HT-29 (cell line): ENCODE measurements at regions not wholly inside any gene's neighbourhood (a gene's known extent, or its start where the extent isn't known, plus 50 kb on each side); places are given as distances from the start of the nearest gene placed in this dataset. TPM values are rescaled to one million over a fixed set of nuclear protein-coding genes. Genes with fewer than 3 reads are reported as not detected.

Source experiments
- DNase-seq: peaks from one replicate; pipeline ENCODE4 v3.0.0-alpha.2; 2015; ENCODE audit warnings: low spot score
- small RNA-seq: library from RNA; depleted of rRNA; stranded (forward); fragments of <200 nt; gene quantifications from one replicate; pipeline ENCODE3, GENCODE V24; 2014

DNA sequence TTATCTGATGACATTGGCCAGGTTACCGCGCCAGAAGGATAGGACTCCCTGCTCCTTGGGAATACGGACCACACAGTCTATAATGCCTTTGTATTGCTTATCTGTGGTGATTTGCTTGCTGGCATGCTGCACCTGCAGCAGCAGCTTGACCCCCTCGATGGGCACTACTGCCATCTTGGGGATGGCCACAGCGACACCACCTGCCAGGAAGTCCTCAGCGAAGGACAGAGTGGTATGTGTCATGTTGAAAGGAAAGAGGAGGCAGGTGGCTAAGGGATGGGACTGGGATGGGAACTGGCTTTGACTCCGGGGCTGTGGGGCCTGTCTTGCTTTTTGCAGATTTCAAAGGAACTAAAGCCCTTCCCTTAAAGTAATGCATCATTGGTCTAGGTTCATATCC lies 50.3 kb upstream of the ACO1 start:
- DNase-seq: no peak

Small RNA genes lying in the stretch of these regions (small RNA-seq; reads per million reads assigned to genes)
- gene MIR873: not detected
- gene MIR876: not detected
- not detected for gene RNA5SP281
